H1 (cell line): ENCODE measurements at regions not wholly inside any gene's neighbourhood (a gene's known extent, or its start where the extent isn't known, plus 50 kb on each side); places are given as distances from the start of the nearest gene placed in this dataset.

ENCODE experiments used
- CTCF ChIA-PET: fragments of 300-600 bp; sonication (Branson Sonifier 250); formaldehyde crosslinking; loops from one replicate; lab custom pipeline; 2021; ENCODE audit not compliant: partially characterized antibody; lab: Charles Lee
- POLR2A ChIA-PET: fragments of 300-600 bp; sonication (Branson Sonifier 250); formaldehyde crosslinking; loops from one replicate; lab custom pipeline; 2021; ENCODE audit warnings: inconsistent platforms; ENCODE audit not compliant: partially characterized antibody; lab: Charles Lee
- DNase-seq, 2 experiments: peaks; one replicate each; pipeline versions ENCODE4 v3.0.0 to v3.0.0-alpha.2; 2010 to 2022; ENCODE audit warnings: low spot score in 2 of 2, low read depth in 1 of 2, mixed read lengths in 1 of 2
- FAIRE-seq: peaks from 2 replicates; lab custom pipeline; 2011; peaks lifted over from hg19 to GRCh38; lab: Jason Lieb, UNC
- H2AFZ ChIP-seq: 2 replicates; pipeline ENCODE4 v1.8.1; 2012; ENCODE audit warnings: low read length, inconsistent platforms
- H2AK5ac ChIP-seq: 2 replicates; pipeline ENCODE4 v1.6.1; 2013; ENCODE audit warnings: low read depth, low read length
- H2BK120ac ChIP-seq: replicated peaks from 2 replicates; pipeline ENCODE3; 2013; ENCODE audit warnings: low read depth, low read length, inconsistent platforms
- H2BK12ac ChIP-seq: 2 replicates; pipeline ENCODE4 v1.6.1; 2013; ENCODE audit warnings: low read depth, low read length
- H2BK15ac ChIP-seq: 2 replicates; pipeline ENCODE4 v1.6.1; 2013; ENCODE audit warnings: low read length
- H2BK20ac ChIP-seq: 2 replicates; pipeline ENCODE4 v1.6.1; 2013; ENCODE audit warnings: low read length
- H2BK5ac ChIP-seq: 2 replicates; pipeline ENCODE4 v1.6.1; 2013; ENCODE audit warnings: low read depth, low read length
- H3K14ac ChIP-seq: 2 replicates; pipeline ENCODE4 v1.6.1; 2013; ENCODE audit warnings: inconsistent platforms; ENCODE audit not compliant: insufficient read length
- H3K18ac ChIP-seq: 2 replicates; pipeline ENCODE4 v1.6.1; 2013; ENCODE audit warnings: low read length; ENCODE audit errors: extremely low read depth
- H3K23ac ChIP-seq: 2 replicates; pipeline ENCODE4 v1.6.1; 2013; ENCODE audit warnings: inconsistent platforms; ENCODE audit not compliant: insufficient read length
- H3K23me2 ChIP-seq: 2 replicates; pipeline ENCODE4 v1.6.1; 2013; ENCODE audit warnings: low read depth, low read length
- H3K27ac ChIP-seq: 2 replicates; pipeline ENCODE4 v1.6.1; 2011; ENCODE audit warnings: low read depth, low read length, inconsistent platforms
- H3K27me3 ChIP-seq, 4 experiments: replicated peaks in 1 of 4; 1 replicate in 1 of 4; 2 replicates in 3 of 4; pipeline versions ENCODE4 v1.6.1 to v1.8.1; 2011 to 2013; ENCODE audit warnings: low read length in 3 of 4, mild to moderate bottlenecking in 3 of 4, inconsistent platforms in 2 of 4, mixed read lengths in 2 of 4, moderate library complexity in 1 of 4; ENCODE audit not compliant: control insufficient read depth in 3 of 4, insufficient read depth in 3 of 4; ENCODE audit errors: extremely low read depth in 1 of 4
- H3K36me3 ChIP-seq, 4 experiments: 2 replicates each; pipeline versions ENCODE4 v1.6.1 to v1.8.1; 2011 to 2013; ENCODE audit warnings: mild to moderate bottlenecking in 4 of 4, low read length in 3 of 4, moderate library complexity in 2 of 4, control low read depth in 1 of 4, inconsistent platforms in 1 of 4; ENCODE audit not compliant: insufficient read depth in 4 of 4, control insufficient read depth in 2 of 4
- H3K4ac ChIP-seq: replicated peaks from 2 replicates; pipeline ENCODE3; 2013; ENCODE audit warnings: low read length, low read depth, mixed read lengths, inconsistent platforms; ENCODE audit not compliant: insufficient read length
- H3K4me1 ChIP-seq, 4 experiments: replicated peaks in 1 of 4; 1 replicate in 1 of 4; 2 replicates in 3 of 4; pipeline versions ENCODE4 v1.6.1 to v1.8.1; 2011 to 2013; ENCODE audit warnings: low read length in 3 of 4, inconsistent platforms in 2 of 4, mixed read lengths in 1 of 4; ENCODE audit not compliant: insufficient read depth in 4 of 4, control insufficient read depth in 3 of 4
- H3K4me2 ChIP-seq, 2 experiments: 2 replicates each; pipeline versions ENCODE4 v1.6.1 to v1.8.1; 2011 to 2013; ENCODE audit warnings: low read depth in 2 of 2, low read length in 2 of 2, control low read depth in 1 of 2, inconsistent platforms in 1 of 2, mild to moderate bottlenecking in 1 of 2; ENCODE audit not compliant: insufficient read depth in 1 of 2
- H3K4me3 ChIP-seq, 4 experiments: fragments of 200-600, 300-600 bp in 1 of 4; sonication (generic), shearing (Covaris generic), sonication (Bioruptor Twin) in 1 of 4; 2 replicates each; pipeline versions ENCODE4 v1.5.1 to v1.8.1; 2011 to 2016; ENCODE audit warnings: low read length in 4 of 4, low read depth in 3 of 4, control low read depth in 2 of 4, inconsistent platforms in 2 of 4, mild to moderate bottlenecking in 2 of 4, mixed read lengths in 1 of 4, moderate library complexity in 1 of 4; ENCODE audit not compliant: insufficient read depth in 2 of 4; ENCODE audit errors: extremely low read depth in 1 of 4
- H3K56ac ChIP-seq: replicated peaks from 2 replicates; pipeline ENCODE3; 2013; ENCODE audit warnings: low read depth, mild to moderate bottlenecking, mixed read lengths, low read length, inconsistent platforms; ENCODE audit not compliant: insufficient read length
- H3K79me1 ChIP-seq: 2 replicates; pipeline ENCODE4 v1.6.1; 2013; ENCODE audit warnings: low read depth, low read length, control low read depth
- H3K79me2 ChIP-seq, 2 experiments: 2 replicates each; pipeline versions ENCODE4 v1.6.1 to v1.8.1; 2012 to 2013; ENCODE audit warnings: low read length in 2 of 2, mild to moderate bottlenecking in 2 of 2, inconsistent platforms in 1 of 2; ENCODE audit not compliant: insufficient read depth in 2 of 2, control insufficient read depth in 1 of 2
- H3K9ac ChIP-seq, 4 experiments: replicated peaks in 1 of 4; 1 replicate in 1 of 4; 2 replicates in 3 of 4; pipeline versions ENCODE4 v1.6.1 to v1.8.1; 2011 to 2013; ENCODE audit warnings: low read depth in 3 of 4, low read length in 3 of 4, control low read depth in 2 of 4, mild to moderate bottlenecking in 2 of 4, moderate library complexity in 2 of 4, inconsistent platforms in 1 of 4; ENCODE audit errors: extremely low read depth in 1 of 4
- H3K9me3 ChIP-seq, 2 experiments: 2 replicates each; pipeline versions ENCODE4 v1.6.1 to v1.8.1; 2012 to 2013; ENCODE audit warnings: mild to moderate bottlenecking in 2 of 2, moderate library complexity in 2 of 2, control low read depth in 1 of 2, inconsistent platforms in 1 of 2, low read depth in 1 of 2, low read length in 1 of 2, mixed read lengths in 1 of 2; ENCODE audit not compliant: insufficient read depth in 2 of 2
- H4K20me1 ChIP-seq, 2 experiments: replicated peaks in 1 of 2; 2 replicates each; pipeline versions ENCODE3 to v1.8.1; 2011 to 2013; ENCODE audit warnings: inconsistent platforms in 2 of 2, low read length in 2 of 2, mild to moderate bottlenecking in 1 of 2; ENCODE audit not compliant: insufficient read depth in 2 of 2, control insufficient read depth in 1 of 2
- H4K5ac ChIP-seq: 2 replicates; pipeline ENCODE4 v1.6.1; 2013; ENCODE audit warnings: low read length, low read depth, mixed read lengths, inconsistent platforms; ENCODE audit not compliant: insufficient read length
- H4K8ac ChIP-seq: 2 replicates; pipeline ENCODE4 v1.8.0; 2013; ENCODE audit warnings: mild to moderate bottlenecking, moderate library complexity, low read length, inconsistent platforms; ENCODE audit not compliant: insufficient read depth; ENCODE audit errors: extremely low read depth
- H4K91ac ChIP-seq: replicated peaks from 2 replicates; pipeline ENCODE3; 2013; ENCODE audit warnings: low read length, mixed read lengths, inconsistent platforms; ENCODE audit not compliant: insufficient read length
- E2F6 ChIP-seq: IDR thresholded peaks from 2 replicates; pipeline ENCODE4 v1.6.1; 2012; ENCODE audit warnings: inconsistent platforms
- JUND ChIP-seq: IDR thresholded peaks from 2 replicates; pipeline ENCODE4 v1.6.1; 2011; ENCODE audit warnings: mild to moderate bottlenecking, improper control_type of control experiment, low read length
- POLR2A ChIP-seq, 2 experiments: IDR thresholded peaks; 1 replicate in 1 of 2; 2 replicates in 1 of 2; pipeline ENCODE4 v1.6.1; 2011; ENCODE audit warnings: low read depth in 2 of 2, low read length in 2 of 2, mild to moderate bottlenecking in 2 of 2; ENCODE audit errors: control extremely low read depth in 1 of 2
- RFX5 ChIP-seq: IDR thresholded peaks from 2 replicates; pipeline ENCODE4 v1.6.1; 2011; ENCODE audit warnings: low read depth, low read length, improper control_type of control experiment, borderline replicate concordance
- SIX5 ChIP-seq: IDR thresholded peaks from 2 replicates; pipeline ENCODE4 v1.6.1; 2011; ENCODE audit warnings: mild to moderate bottlenecking, low read depth, low read length
- SP1 ChIP-seq: IDR thresholded peaks from 2 replicates; pipeline ENCODE4 v1.6.1; 2011; ENCODE audit warnings: low read depth, low read length
- TEAD4 ChIP-seq: IDR thresholded peaks from 2 replicates; pipeline ENCODE4 v1.6.1; 2012; ENCODE audit warnings: low read depth, low read length, inconsistent platforms, mixed read lengths
- WGBS, 2 experiments: shearing (Covaris generic) in 1 of 2; methylation state at CpG; one replicate each; pipeline versions ENCODE4 v1.1.6 to v1.1.7; 2013 to 2015; ENCODE audit warnings: low lambda C conversion rate in 2 of 2, mixed read lengths in 2 of 2, inconsistent platforms in 1 of 2, low coverage in 1 of 2, missing lambda C conversion rate in 1 of 2; ENCODE audit not compliant: insufficient replicate concordance in 2 of 2, insufficient coverage in 1 of 2, insufficient read length in 1 of 2; ENCODE audit errors: extremely low coverage in 1 of 2, missing lambda C conversion rate in 1 of 2; 5-methylcytosine and 5-hydroxymethylcytosine counted together

GRCh38 chr10:128710098-128710797, 584.0 kb upstream of the MKI67 start:
- Histone ChIP-seq H3K18ac (no peak overlapping the region), H3K23ac (no peak overlapping the region), H3K4me3 (no peak overlapping the region), H3K27ac (no peak overlapping the region), H2BK120ac (no peak overlapping the region), H4K91ac (no peak overlapping the region), H2AK5ac (no peak overlapping the region), H3K4me1 (peaks cover 0 to under 1% (median 0%) of the 10 kb centered on the region in 4 experiments; a peak in 3 of 7 replicates), H4K20me1 (no peaks in the 10 kb centered on the region), H3K4ac (no peak overlapping the region), H2BK15ac (no peak overlapping the region), H3K9me3 (no peaks in the 10 kb centered on the region), H4K8ac (peak overlapping the region; percentile 93; the same call in 1 of the 2 replicates)
- DNase-seq (no peak), FAIRE-seq (no peak)
- no peak for TF ChIP-seq SP1
- TF ChIP-seq E2F6, result no peak
- no peak for TF ChIP-seq RFX5
- TF ChIP-seq JUND, result no peak
- no peak for TF ChIP-seq TEAD4
- TF ChIP-seq SIX5, result no peak
- no peak for TF ChIP-seq POLR2A (IDR thresholded peaks at IDR 0.05; ENCODE audit: control extremely low read depth in 1 of 2, low read depth in 2 of 2, low read length in 2 of 2)
- TF ChIP-seq, all 59 proteins: peak for 0
- WGBS, 2 experiments, result 58% methylated on average over 29 of the region's 49 CpGs; no CpG with 5 or more reads in 1 of the 2 experiments
- no peak overlapping the region for H2BK5ac ChIP-seq
- no peak overlapping the region for H2BK12ac ChIP-seq
- H3K79me1 ChIP-seq, result no peaks in the 10 kb centered on the region
- H3K36me3 ChIP-seq, result no peaks in the 10 kb centered on the region
- no peak overlapping the region for H3K9ac ChIP-seq
- peak overlapping the region in 1 of 2 experiments; percentile 8; a peak in 1 of 4 replicates for H3K4me2 ChIP-seq
- no peak overlapping the region for H3K56ac ChIP-seq
- CTCF ChIA-PET, result interaction anchor here (0.9 to 1.7 kb wide), 3 partner anchors 11 to 15 kb away, joined by 3 to 5 read pairs (median 4); no protein-coding TSS in a partner anchor
- H3K27me3 ChIP-seq, result no peaks in the 10 kb centered on the region
- no peak overlapping the region for H2BK20ac ChIP-seq
- H3K79me2 ChIP-seq, result no peaks in the 10 kb centered on the region
- no peak overlapping the region for H4K5ac ChIP-seq
- POLR2A ChIA-PET, result no interaction called here
- no peak overlapping the region for H2AFZ ChIP-seq
- H3K14ac ChIP-seq, result no peak overlapping the region
- no peaks in the 10 kb centered on the region for H3K23me2 ChIP-seq
